Activated CD4-positive, alpha-beta T cell treated with anti-CD3 and anti-CD28 coated beads, Interleukin-2, Interleukin-4, amounts not matched to agents 100 ng/mL and 50 ng/mL, durations not matched to agents 16 hours and 8 hours (primary cell): ENCODE measurements at regions not wholly inside any gene's neighbourhood (a gene's known extent, or its start where the extent isn't known, plus 50 kb on each side); places are given as distances from the start of the nearest gene placed in this dataset.

Experiments
- DNase-seq: peaks from one replicate; pipeline ENCODE4 v3.0.0-alpha.2; 2020; ENCODE audit warnings: low spot score

GRCh38 chr16:9412915-9413264 lies 321.4 kb downstream of the HAPSTR1 start:
- no peak for DNase-seq

- no peak for DNase-seq
Observed at GRCh38 chr16:9415545-9415944, 324.1 kb downstream of the HAPSTR1 start.

DNA sequence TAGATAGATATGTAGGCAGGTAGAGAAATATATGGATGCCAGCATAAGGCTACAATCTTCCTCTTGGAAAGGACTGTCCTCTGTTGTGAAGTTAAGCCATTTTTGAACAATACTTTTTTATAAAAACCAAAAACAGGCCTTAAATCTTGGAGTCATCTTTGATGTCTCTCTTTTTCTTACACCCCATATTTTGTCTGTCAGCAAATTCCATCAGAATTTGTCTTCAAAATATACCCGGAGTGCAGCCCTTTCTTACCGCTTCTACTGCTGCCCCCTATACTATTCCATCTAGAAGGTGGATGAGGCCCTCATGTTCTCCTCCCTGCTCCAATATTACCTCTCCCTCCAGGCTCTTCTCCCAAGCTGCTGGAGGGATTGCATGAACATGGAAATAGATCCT lies 326.5 kb downstream of the HAPSTR1 start:
- no peak for DNase-seq

DNA sequence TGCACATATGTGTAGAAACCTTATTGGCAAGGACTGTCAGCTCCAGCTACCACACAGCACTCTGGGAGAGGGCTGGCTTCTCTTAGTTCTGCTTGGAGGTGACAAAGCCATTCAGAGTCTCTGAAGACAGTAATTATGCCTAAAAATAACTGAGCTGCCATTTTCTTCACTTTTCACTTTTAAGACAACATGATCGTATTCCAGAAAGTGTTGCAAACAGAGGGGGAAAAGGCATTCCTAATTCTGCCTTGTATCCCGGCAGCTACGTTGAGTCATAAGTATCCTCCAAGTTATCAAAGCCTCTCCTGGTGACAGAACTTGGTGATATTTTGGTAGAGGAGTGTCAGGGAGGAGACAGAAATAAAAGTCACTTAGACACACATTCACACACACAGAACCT lies 327.7 kb downstream of the HAPSTR1 start:
- DNase-seq: no peak

GRCh38 chr16:9422762-9423513 lies 331.5 kb downstream of the HAPSTR1 start:
- no peak for DNase-seq

GRCh38 chr16:9425236-9425635 lies 333.8 kb downstream of the HAPSTR1 start:
- DNase-seq: no peak

- DNase-seq: no peak
Observed at GRCh38 chr16:9428355-9429005, 337.0 kb downstream of the HAPSTR1 start.

DNA sequence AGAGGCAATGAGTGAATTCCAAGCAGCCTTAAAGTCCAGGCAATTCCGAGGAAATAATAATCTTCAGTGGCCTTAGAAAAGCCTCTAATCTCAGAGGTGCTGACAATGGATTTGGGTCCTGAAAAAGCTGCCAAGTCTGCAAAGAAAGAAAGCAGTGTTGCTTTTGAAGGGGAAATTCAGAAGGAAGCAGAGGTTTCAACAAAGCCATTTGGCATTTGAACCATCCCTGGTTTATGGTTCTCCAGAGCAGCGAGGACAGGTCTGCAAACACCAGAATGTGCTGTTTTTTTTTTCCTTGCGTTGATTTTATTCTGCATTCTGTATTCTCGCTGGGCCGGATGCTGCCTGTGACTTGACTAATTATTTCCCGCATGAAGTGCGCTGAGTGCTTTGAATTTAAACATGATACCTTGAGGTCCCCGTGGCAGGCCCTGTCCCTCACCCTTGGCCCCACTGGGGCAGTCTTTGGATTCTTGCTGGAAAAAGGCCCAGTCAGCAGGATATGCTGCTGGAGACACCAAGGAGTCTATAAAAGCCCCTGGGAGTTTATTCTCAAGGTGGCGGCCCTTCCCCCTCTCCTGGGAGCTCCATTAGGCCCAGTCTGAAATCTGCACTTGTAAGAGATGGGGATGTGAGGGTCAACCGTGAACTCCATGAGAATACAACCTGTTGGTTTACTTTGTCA lies 338.3 kb downstream of the HAPSTR1 start:
- no peak for DNase-seq

GRCh38 chr16:9434659-9435058 lies 343.2 kb downstream of the HAPSTR1 start:
- no peak for DNase-seq

GRCh38 chr16:9436175-9436574 lies 344.7 kb downstream of the HAPSTR1 start:
- DNase-seq: no peak

GRCh38 chr16:9437115-9437514 lies 345.7 kb downstream of the HAPSTR1 start:
- no peak for DNase-seq

DNA sequence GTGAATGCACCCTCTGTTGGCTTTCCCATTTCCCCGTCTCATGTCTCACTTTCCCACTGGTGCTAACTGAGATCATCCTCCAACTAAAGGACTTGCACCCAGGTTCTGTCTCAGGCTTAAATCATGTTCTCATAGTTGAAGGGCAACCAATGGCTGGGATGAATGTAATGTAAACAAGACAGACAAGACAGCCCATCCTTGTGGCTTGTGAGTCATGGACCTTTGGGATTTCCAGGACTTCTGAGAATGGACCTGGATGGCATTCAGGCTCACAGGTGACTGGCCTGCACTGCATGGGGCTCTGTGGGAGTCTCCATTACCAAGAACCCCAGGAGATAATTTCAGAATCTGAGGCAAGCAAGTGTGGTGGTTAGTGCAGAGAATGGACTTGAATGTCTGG lies 347.5 kb downstream of the HAPSTR1 start:
- no peak for DNase-seq

DNA sequence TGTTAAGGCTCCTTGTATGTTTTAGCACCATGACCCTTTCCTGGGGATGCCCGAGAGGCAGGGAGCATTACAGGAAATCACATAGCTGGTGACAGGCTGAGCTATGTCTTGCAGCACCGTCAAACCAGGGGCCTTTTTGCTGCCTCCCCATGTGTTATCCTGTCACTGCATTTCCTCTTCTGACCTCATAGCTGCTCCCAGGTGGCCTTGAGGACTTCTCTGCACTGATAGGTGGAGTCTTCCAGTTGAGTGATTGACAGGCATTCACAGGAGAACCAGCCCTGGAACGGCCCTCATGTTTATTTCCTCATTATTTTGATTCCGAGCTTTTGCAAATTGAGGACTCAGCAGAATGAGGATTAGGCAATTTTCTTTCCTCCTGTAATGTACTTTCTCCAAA lies 349.6 kb downstream of the HAPSTR1 start:
- no peak for DNase-seq

DNA sequence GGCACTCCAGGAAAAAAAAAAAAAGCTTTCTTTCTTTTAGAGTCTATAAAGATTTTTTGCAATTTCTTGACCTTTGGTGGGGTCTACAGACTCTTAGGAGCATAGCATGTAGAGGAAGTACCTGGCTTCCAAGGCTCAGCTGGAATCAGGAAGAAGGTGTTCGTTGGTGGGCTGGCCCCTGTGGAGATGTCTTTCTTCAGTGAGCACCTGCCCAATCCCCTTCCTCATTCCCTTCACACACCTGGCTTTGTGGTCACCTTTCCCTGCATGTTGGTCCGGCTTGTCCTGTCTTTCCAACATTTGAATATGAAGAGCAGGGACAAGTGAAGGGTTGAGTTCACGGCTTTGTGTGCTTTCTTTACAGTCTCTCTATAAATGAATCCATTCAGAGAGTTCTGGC lies 352.4 kb downstream of the HAPSTR1 start:
- DNase-seq: no peak

DNA sequence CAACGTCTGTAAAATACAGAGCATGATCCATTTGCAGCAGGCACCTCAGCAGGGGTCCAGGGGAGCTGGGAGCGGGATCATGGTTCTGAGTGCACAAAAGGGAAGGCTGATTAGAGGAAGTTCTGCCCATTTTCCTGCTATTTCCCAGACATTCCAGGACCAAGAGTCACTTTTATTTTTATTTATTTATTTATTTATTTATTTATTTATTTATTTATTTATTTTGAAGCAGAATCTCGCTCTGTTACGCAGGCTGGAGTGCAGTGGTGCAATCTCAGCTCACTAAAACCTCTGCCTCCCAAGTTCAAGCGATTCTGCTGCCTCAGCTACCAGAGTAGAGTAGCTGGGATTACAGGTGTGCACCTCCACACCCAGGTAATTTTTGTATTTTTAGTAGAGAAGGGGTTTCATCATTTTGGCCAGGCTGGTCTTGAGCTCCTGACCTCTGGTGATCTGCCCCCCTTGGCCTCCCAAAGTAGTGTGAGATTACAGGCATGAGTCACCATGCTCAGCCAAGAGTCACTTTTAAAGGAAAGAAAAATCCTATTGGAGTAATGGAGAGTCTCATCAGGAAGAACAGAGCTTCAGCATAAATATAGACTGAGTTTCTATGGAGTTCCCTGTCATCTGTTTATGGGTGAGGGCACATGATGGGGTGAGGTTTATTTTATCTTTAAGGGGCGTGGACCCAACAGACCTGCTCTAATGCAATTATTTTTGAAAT lies 355.2 kb downstream of the HAPSTR1 start:
- DNase-seq: no peak

DNA sequence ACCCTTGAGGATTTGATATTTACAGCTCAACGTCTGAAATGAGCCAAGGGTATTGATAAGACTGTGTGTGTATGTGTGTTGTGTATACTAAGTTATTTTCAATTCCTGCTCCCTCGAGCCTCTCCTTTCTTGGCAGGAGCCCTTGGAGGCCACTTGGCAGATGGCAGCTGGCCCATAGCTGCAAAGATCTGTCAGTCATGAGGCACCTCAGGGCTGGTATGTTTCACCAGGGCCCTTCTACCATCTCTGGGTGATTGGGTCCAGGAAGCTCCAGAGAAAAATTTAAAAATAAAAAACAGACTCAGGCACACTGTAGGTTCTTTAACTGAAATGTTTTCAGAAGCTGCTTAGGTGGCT lies 355.7 kb downstream of the HAPSTR1 start:
- no peak for DNase-seq

GRCh38 chr16:9447699-9448098 lies 356.3 kb downstream of the HAPSTR1 start:
- DNase-seq: no peak

DNA sequence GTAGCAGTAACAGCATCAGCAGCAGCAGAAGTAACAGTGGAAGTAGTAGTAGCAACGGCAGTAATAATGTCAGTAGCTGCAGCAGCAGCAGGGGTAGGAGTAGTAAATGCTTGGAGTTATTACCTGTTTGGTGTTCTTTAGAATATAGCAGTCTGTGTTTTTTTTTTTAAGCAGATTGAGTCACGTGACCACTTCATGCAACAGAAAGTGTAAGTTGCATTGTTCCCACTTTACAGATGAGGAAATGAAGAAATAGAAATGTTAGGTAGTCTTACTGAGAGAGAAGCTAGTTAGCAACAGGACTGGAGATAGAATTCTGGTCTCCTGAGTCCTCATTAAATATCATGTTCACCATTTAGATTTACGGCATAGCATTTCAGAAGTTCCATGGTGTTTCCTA lies 358.2 kb downstream of the HAPSTR1 start:
- DNase-seq: no peak

DNA sequence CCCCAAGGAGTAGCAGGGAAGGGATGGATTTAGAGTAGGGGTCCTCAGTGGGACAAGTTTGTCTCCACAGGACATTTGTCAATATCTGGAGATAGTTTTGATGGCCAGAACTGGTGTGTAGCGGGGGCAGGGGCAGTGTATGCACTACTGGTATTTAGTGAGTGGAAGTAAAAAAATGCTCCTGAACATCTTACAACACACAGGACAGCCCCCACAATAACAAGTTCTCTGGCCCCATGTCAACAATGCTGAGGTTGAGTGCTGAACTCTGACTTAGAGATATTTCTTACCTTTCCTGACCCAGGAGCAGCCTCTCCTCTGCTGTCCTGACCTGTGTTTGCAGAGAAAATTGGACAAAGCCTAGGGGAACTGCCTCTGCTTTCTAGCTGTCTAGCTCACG lies 365.8 kb downstream of the HAPSTR1 start:
- DNase-seq: no peak

- no peak for DNase-seq
Observed at GRCh38 chr16:9458816-9459215, 367.4 kb downstream of the HAPSTR1 start.

- no peak for DNase-seq
Observed at GRCh38 chr16:9462984-9463383, 371.5 kb downstream of the HAPSTR1 start.

DNA sequence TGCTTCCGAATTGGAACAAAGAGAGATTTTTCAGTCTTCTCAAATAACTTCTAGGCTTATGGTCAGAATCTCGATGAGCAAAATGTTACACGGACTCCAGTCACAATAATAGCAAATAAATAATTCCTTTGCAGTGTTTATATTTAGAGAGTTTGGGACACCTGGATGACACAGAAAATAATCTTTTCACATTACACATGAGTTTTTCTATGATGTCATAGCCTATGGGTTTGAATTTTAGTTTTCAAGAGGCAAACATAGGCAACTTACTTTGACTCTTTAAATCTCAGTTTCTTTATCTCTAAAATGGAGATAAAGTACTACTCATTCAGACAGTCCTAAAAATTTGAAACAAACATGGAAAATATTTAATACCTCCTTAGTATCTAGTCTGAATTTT lies 372.0 kb downstream of the HAPSTR1 start:
- no peak for DNase-seq

DNA sequence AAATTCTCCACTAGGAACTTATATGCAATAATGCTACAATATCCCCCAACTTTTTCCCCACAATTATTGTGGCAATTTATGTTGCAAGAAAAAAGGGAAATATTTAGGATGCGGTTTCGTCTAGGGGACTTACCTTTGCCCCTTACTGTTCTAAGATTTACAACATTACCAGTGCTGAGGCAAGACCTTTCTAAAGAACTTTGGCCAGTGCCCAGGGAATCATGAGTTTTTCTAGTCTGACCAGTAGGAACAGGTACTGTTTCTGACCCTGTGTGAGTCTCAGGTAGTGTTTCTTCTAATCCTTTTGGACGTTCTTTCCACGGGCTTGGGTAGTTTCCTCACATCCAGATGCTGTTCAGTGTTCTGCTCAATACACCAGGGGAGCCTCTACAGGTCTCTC lies 373.7 kb downstream of the HAPSTR1 start:
- no peak for DNase-seq
